ENCODE measurements at regions not wholly inside any gene's neighbourhood (a gene's known extent, or its start where the extent isn't known, plus 50 kb on each side); places are given as distances from the start of the nearest gene placed in this dataset.

DNA sequence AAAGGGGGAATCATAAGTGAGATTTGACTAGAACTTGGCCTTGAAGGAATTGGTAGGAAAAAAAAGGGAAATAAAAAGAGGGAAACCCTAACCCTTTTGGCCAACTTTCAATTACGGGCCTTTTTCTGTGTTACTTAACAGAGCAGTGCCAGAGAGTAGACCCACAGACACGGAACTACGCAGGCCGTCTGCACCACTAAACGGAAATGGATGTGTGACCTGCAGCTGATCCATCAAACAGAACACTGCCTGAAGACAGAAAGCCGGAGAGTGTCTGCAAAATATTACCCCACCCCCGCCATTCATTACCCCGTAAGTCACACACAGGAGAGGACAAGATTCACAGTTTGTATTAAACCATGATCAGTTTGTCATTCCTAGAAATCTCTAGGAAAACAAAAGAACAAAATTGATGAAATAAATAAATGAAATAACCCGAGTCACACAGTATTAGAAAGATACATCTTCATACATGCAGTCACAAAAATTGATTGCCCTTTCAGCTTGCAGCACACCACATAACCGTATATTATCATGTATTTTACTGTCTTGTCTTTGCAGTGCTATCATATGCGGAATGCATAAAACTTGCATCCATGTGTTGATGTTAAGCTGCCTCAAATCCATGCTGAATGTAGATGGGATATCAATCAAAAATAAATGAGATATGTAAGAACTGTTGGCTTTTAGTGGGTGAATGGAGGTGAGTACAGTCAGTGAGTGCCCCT, 424.7 kb downstream of the IRS2 start:
- no peaks in the 10 kb centered on the region for H3K9me3 ChIP-seq
- no peaks in the 10 kb centered on the region for H3K27me3 ChIP-seq
- no peak for TF ChIP-seq POLR2A (IDR thresholded peaks at IDR 0.05)
- TF ChIP-seq, protein P1, sequence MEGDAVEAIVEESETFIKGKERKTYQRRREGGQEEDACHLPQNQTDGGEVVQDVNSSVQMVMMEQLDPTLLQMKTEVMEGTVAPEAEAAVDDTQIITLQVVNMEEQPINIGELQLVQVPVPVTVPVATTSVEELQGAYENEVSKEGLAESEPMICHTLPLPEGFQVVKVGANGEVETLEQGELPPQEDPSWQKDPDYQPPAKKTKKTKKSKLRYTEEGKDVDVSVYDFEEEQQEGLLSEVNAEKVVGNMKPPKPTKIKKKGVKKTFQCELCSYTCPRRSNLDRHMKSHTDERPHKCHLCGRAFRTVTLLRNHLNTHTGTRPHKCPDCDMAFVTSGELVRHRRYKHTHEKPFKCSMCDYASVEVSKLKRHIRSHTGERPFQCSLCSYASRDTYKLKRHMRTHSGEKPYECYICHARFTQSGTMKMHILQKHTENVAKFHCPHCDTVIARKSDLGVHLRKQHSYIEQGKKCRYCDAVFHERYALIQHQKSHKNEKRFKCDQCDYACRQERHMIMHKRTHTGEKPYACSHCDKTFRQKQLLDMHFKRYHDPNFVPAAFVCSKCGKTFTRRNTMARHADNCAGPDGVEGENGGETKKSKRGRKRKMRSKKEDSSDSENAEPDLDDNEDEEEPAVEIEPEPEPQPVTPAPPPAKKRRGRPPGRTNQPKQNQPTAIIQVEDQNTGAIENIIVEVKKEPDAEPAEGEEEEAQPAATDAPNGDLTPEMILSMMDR (IDR thresholded peaks at IDR 0.05): no peak
- no peaks in the 10 kb centered on the region for H3K4me1 ChIP-seq
- WGBS, 2 donors: 64 to 69% methylated on average over 11 of the region's 11 CpGs
- no peaks in the 10 kb centered on the region for H3K36me3 ChIP-seq (replicated peaks in 1 of 2; ENCODE audit: insufficient read depth in 1 of 2, low read depth in 2 of 2)
- DNase-seq (peak in 1 of 4 donors; percentile 35), ATAC-seq (no peak)
- intact Hi-C loops (cut with DNase I): no loop called here
- no peak overlapping the region for H3K27ac ChIP-seq
- no peak overlapping the region for H3K4me3 ChIP-seq

DNA sequence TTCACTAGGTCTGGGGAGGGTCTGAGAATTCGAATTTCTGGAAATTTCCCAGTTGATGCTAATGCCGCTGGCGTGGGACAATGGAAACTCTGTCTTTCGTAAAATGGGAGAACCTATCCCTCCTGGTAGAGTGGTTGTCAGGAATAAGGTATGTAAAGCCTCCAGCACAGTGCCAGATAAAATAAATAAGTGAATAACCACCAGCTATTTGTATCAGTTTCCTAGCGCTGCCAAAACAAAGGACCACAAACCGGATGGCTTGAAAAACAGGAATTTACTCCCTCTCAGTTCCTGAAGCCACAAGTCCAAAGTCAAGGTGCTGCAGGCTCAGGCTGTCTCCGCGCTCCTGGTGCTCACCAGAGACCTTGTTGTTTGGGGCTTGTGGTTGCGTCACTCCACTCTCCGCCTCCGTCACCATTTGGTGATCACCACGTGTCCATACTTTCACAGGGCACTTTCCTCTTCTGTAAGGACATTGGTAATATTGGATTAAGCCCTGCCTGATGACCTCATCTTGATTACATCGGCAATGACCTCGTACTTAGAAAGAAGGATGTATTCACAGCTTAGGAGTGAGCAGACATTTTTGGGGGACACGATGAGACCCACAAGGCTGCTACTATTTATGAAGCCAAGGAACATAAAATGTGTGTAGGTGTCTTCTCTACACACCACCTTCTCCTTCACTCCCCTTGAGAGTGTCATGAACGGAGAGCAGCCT, 428.5 kb downstream of the IRS2 start:
- WGBS, 2 donors: 78 to 85% methylated on average over 16 of the region's 16 CpGs
- TF ChIP-seq, protein P1 (IDR thresholded peaks at IDR 0.05): no peak
- no peaks in the 10 kb centered on the region for H3K36me3 ChIP-seq (replicated peaks in 1 of 2; ENCODE audit: insufficient read depth in 1 of 2, low read depth in 2 of 2)
- H3K4me1 ChIP-seq: no peaks in the 10 kb centered on the region
- H3K9me3 ChIP-seq: no peaks in the 10 kb centered on the region
- H3K27me3 ChIP-seq: no peaks in the 10 kb centered on the region
- no peak for DNase-seq
- H3K27ac ChIP-seq: no peak overlapping the region
- no peak for ATAC-seq
- intact Hi-C loops (cut with DNase I): no loop called here
- H3K4me3 ChIP-seq: no peak overlapping the region

DNA sequence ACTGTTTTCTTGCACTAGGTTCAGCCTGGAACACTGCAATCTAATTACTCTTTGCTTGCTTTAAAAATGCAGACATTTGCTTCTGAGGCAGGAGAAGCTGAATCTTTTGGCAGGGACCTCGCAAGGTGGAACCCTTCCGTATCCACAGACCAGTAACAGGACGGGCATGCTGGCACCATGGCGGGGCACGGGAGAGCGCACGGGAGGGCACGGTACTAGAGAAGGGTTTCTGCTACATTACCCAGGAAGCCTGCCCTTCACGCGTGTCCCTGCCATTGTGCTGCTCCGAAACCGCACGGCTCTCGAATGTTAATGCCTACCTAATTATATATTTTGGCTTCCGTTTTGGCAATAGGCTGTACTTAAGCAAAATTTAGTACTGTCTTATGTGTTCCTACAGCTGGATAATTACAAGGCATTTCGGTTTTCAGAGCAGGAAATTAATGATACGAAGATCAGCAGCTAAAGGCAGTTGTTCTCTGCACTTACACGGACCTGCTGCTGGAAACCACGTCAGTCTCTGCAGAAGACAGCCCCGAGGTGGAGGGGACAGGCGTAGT, 430.4 kb downstream of the IRS2 start:
- Histone ChIP-seq H3K36me3 (replicated peaks in 1 of 2; ENCODE audit: insufficient read depth in 1 of 2, low read depth in 2 of 2) (no peaks in the 10 kb centered on the region), H3K27me3 (no peaks in the 10 kb centered on the region), H3K4me3 (no peak overlapping the region), H3K4me1 (no peaks in the 10 kb centered on the region), H3K27ac (no peak overlapping the region), H3K9me3 (no peaks in the 10 kb centered on the region)
- WGBS, 2 donors: 78 to 82% methylated on average over 21 of the region's 21 CpGs
- intact Hi-C loops (cut with DNase I): no loop called here
- TF ChIP-seq POLR2A (IDR thresholded peaks at IDR 0.05): no peak
- TF ChIP-seq, protein P1 (IDR thresholded peaks at IDR 0.05): no peak
- DNase-seq (no peak), ATAC-seq (no peak)

DNA sequence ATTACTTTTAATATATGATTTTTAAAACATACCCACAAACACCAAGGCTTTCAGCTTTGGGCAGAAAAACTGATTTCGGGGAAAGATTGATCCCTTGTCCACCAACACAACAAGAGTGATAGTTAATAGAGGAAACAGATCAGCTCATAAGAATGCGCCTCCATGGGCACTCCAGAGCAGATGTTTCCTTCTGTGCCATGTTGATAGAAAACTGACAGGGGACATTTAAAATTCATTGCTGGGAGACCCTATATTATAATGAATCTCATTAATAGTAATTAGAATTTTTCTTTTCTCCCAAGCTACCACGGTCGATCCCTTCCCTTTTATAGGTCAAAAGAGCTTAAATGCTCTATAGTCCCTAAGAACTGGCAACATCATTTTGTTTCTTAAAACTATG, 431.2 kb downstream of the IRS2 start:
- H3K36me3 ChIP-seq (replicated peaks in 1 of 2; ENCODE audit: insufficient read depth in 1 of 2, low read depth in 2 of 2): no peaks in the 10 kb centered on the region
- H3K27me3 ChIP-seq: no peaks in the 10 kb centered on the region
- DNase-seq (no peak), ATAC-seq (no peak)
- TF ChIP-seq, protein P1 (IDR thresholded peaks at IDR 0.05): no peak
- no peak for TF ChIP-seq POLR2A (IDR thresholded peaks at IDR 0.05)
- 69 to 75% methylated on average over 4 of the region's 4 CpGs for WGBS, 2 donors
- intact Hi-C loops (cut with DNase I): no loop called here
- no peaks in the 10 kb centered on the region for H3K4me1 ChIP-seq
- no peaks in the 10 kb centered on the region for H3K9me3 ChIP-seq
- H3K4me3 ChIP-seq: no peak overlapping the region
- H3K27ac ChIP-seq: no peak overlapping the region
